ENCODE measurements at regions not wholly inside any gene's neighbourhood (a gene's known extent, or its start where the extent isn't known, plus 50 kb on each side); places are given as distances from the start of the nearest gene placed in this dataset.

DNA sequence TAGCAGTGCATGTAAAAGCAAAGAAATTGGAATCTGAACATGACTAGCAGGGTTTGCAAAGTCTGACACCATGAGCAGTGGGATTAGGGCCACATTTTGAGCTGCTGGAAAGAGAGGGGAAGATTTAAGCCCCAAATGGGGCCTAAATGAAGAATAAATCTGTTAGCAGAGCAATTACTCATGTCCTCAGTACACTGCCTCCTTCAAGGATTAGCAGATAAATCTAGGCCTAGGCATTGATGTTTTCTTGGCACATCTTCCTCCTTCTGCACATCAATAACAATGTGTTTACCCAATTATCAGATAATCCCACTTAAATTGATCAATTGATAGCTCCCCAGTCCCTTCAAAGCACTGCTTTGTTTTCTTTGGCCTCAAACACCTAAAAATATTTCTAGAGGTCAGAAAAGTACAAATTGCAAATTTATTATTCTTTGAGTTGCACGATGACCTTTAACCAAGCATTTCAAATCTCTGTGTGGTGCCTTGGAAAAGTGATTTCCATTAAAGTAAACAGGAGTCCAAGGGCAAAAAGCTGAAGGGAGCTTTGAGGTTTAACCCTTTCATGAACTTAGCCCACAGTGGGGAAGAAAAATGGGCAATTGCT lies 514.7 kb upstream of the CHORDC1 start:
- Histone ChIP-seq H3K9me1 (replicated peaks; ENCODE audit: control insufficient read depth, extremely low read depth, insufficient read depth, low read length) (no peaks in the 10 kb centered on the region), H3K27ac (ENCODE audit: insufficient read depth, low read depth, low read length) (no peak overlapping the region), H3K9ac (replicated peaks; ENCODE audit: extremely low read depth, insufficient read depth, low read length) (no peak overlapping the region), H4K20me1 (replicated peaks; ENCODE audit: control insufficient read depth, extremely low read depth, insufficient read depth, low read length) (no peaks in the 10 kb centered on the region), H3K79me2 (ENCODE audit: control insufficient read depth, insufficient read depth, low read length) (no peaks in the 10 kb centered on the region), H3K4me2 (ENCODE audit: insufficient read depth, low read length) (no peak overlapping the region), H3K36me3 (ENCODE audit: control insufficient read depth in 2 of 2, extremely low read depth in 1 of 2, insufficient read depth in 2 of 2, low read length in 2 of 2) (no peaks in the 10 kb centered on the region), H2AFZ (ENCODE audit: low read depth, low read length) (no peak overlapping the region), H3K4me1 (ENCODE audit: control insufficient read depth, extremely low read depth, insufficient read depth, low read length) (no peaks in the 10 kb centered on the region), H3K9me3 (replicated peaks; ENCODE audit: control insufficient read depth, insufficient read depth, low read length) (no peaks in the 10 kb centered on the region), H3K4me3 (replicated peaks in 1 of 3; ENCODE audit: insufficient read depth in 1 of 3, low read depth in 1 of 3, low read length in 3 of 3) (no peak overlapping the region), H3K27me3 (ENCODE audit: control insufficient read depth in 2 of 2, insufficient read depth in 2 of 2, low read length in 2 of 2) (no peaks in the 10 kb centered on the region)
- no peak for DNase-seq (ENCODE audit: low read depth, low spot score)
- no TSS peak for BruUV-seq (replicated peaks)
- ChIA-PET POLR2A (no interaction called here), CTCF (no interaction called here)
- TF ChIP-seq CTCF (IDR thresholded peaks at IDR 0.05; ENCODE audit: extremely low read depth in 1 of 2, insufficient read depth in 1 of 2, low read depth in 1 of 2, low read length in 2 of 2) (no peak), MYC (IDR thresholded peaks at IDR 0.05; ENCODE audit: low read depth, low read length) (no peak), JUN (IDR thresholded peaks at IDR 0.05; ENCODE audit: borderline replicate concordance, insufficient read depth, insufficient read length, low read depth) (no peak), POLR2A (IDR thresholded peaks at IDR 0.05; ENCODE audit: low read depth, low read length) (no peak), FOS (IDR thresholded peaks at IDR 0.05; ENCODE audit: borderline replicate concordance, insufficient read depth, low read length) (no peak), GATA2 (IDR thresholded peaks at IDR 0.05; ENCODE audit: insufficient read depth, insufficient read length, low read depth, low read length) (no peak), EZH2 (IDR thresholded peaks at IDR 0.05; ENCODE audit: borderline replicate concordance, low read depth, low read length, severe bottlenecking) (no peak), POLR2AphosphoS5 (IDR thresholded peaks at IDR 0.05; ENCODE audit: insufficient read depth, low read depth, low read length) (no peak)
- TF ChIP-seq, protein P1, sequence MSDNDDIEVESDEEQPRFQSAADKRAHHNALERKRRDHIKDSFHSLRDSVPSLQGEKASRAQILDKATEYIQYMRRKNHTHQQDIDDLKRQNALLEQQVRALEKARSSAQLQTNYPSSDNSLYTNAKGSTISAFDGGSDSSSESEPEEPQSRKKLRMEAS (IDR thresholded peaks at IDR 0.05; ENCODE audit: insufficient read depth, insufficient read length): no peak
- intact Hi-C loops (cut with micrococcal nuclease) (no loop called here), dilution Hi-C loops (cut with MboI; ENCODE audit: extremely low pct_ligation_motif_present, low sequenced_read_pairs) (no loop called here)
- no peak for FAIRE-seq

Measured in endothelial cell of umbilical vein (primary cell).